ENCODE measurements at regions not wholly inside any gene's neighbourhood (a gene's known extent, or its start where the extent isn't known, plus 50 kb on each side); places are given as distances from the start of the nearest gene placed in this dataset.
"Not testable (repeated sequence)": the region's sequence is repeated elsewhere in the genome, so short reads cannot be mapped to it uniquely, and the experiment has no call there.

DNA sequence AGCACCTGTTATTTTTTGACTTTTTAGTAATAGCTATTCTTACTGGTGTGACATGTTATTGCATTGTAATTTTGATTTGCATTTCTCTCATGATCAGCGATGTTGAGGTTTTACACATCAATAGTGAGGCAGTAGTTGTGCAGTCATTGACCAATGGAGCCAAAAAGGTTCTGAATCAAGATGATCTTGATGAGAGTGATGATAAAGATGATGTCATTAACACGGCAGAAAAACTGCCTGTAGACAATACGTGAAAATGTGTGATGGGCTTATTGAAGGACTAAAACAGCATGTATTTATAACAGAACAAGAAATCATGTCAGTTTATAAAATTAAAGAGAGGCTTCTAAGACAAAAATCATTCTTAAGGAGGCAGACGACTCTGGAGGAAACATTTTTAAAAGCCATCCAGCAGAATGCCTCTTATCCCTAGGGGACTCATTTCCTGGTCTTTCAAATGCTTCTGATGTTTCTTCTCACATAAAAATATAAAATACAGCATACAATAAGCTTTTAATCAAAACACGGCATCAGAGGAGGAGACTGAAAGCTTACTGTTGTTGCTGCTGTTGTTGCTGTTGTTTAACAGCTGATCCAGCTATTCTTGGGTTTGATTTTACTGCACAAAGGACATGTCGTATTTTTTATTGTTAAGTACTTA, 400.3 kb downstream of the LTN1 start:
- DNase-seq (ENCODE audit: low read depth) = no peak
- no peak overlapping the region for H3K4me3 ChIP-seq (ENCODE audit: low read depth, low read length)
- TF ChIP-seq CTCF (IDR thresholded peaks at IDR 0.05; ENCODE audit: low read depth, low read length) = no peak

DNA sequence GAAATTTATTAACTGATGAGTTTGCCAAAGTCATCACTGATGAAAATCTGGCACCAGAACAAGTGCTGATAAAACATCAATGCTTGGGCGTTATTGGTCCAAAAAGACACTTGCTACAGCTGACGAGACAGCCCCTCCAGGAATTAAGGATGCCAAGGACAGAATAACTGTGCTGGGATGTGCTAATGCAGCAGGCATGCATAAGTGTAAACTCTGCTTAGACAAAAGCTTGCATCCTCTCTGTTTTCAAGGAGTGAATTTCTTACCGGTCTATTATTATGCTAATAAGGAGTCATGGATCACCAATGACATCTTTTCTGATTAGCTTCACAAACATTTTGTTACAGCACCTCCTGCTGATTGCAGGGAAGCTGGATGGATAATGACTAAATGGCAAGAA, 402.0 kb downstream of the LTN1 start:
- DNase-seq (ENCODE audit: low read depth) = no peak
- H3K4me3 ChIP-seq (ENCODE audit: low read depth, low read length) = no peak overlapping the region
- TF ChIP-seq CTCF (IDR thresholded peaks at IDR 0.05; ENCODE audit: low read depth, low read length) = no peak
- no peak for TF ChIP-seq POLR2A (IDR thresholded peaks at IDR 0.05; ENCODE audit: extremely low read depth, insufficient read length)
- no peak for TF ChIP-seq MYC (IDR thresholded peaks at IDR 0.05; ENCODE audit: low read depth, low read length)
- no peak for TF ChIP-seq MAX (IDR thresholded peaks at IDR 0.05; ENCODE audit: low read depth, low read length)

DNA sequence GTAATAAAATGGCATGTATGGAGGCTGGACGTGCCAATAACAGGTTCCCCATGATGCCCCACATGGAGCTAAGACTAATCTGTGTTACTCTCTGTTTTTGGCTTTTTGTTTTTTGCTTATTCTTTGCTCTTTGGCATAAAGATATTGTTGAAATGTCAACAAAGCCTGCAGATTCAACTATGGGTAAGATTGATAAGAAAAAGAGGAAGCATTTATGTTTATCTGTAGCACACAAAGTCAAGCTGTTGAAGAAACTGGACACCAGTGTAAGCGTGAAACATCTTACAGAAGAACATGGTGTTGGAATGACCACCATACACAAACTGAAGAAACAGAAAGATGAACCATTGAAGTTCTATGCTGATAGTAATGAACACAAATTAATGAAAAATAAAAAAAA, 402.7 kb downstream of the LTN1 start:
- no peak overlapping the region for H3K4me3 ChIP-seq (ENCODE audit: low read depth, low read length)
- TF ChIP-seq POLR2A (IDR thresholded peaks at IDR 0.05; ENCODE audit: extremely low read depth, insufficient read length) = no peak
- TF ChIP-seq MAX (IDR thresholded peaks at IDR 0.05; ENCODE audit: low read depth, low read length) = no peak
- TF ChIP-seq CTCF (IDR thresholded peaks at IDR 0.05; ENCODE audit: low read depth, low read length) = no peak
- no peak for TF ChIP-seq MYC (IDR thresholded peaks at IDR 0.05; ENCODE audit: low read depth, low read length)
- DNase-seq (ENCODE audit: low read depth) = no peak

GRCh38 chr21:28588997-28589396, 403.7 kb downstream of the LTN1 start:
- DNase-seq (ENCODE audit: low read depth) = no peak
- TF ChIP-seq MAX (IDR thresholded peaks at IDR 0.05; ENCODE audit: low read depth, low read length) (no peak), POLR2A (IDR thresholded peaks at IDR 0.05; ENCODE audit: extremely low read depth, insufficient read length) (no peak), CTCF (IDR thresholded peaks at IDR 0.05; ENCODE audit: low read depth, low read length) (no peak), MYC (IDR thresholded peaks at IDR 0.05; ENCODE audit: low read depth, low read length) (no peak)
- no peak overlapping the region for H3K4me3 ChIP-seq (ENCODE audit: low read depth, low read length)

DNA sequence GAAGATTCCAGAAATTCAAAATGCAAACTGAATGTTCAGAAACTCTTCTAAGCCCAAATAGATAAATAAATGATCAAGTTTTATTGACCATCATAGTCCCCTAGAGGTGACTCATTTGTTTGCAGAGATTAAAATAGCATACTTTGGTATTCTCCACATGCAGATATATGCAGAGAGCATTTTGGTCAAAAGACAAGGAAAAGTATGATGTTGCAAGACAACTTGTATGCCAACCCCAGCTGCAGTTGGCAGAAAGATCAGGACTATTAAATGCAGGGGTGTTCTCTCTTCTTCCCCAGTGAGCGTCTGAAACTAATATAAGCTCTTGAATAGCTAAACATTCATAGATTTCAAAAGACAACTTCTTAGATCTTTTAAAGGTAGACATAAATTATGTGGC, 404.9 kb downstream of the LTN1 start:
- no peak overlapping the region for H3K4me3 ChIP-seq (ENCODE audit: low read depth, low read length)
- DNase-seq (ENCODE audit: low read depth) = no peak
- TF ChIP-seq MYC (IDR thresholded peaks at IDR 0.05; ENCODE audit: low read depth, low read length) = no peak

DNA sequence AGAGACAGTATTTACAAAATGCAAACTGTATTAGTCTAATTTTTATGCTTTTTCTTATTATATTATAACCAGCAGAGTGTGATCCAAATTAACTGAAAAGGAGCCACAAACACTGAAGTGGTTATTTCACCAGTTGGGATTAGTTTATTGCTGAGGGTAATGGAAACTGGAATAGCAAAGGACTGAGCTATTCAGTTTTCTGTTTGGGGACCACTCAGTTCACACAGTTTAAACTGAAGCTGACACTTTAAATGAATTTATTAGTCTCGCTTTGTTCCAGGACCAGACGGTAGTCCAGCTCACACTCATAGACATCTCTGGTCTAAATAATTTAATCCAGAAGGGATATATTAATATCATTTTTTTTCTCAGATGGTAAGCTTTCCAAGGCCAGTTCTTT, 410.7 kb downstream of the LTN1 start:
- no peak overlapping the region for H3K4me3 ChIP-seq (ENCODE audit: low read depth, low read length)
- TF ChIP-seq MAX (IDR thresholded peaks at IDR 0.05; ENCODE audit: low read depth, low read length) (no peak), CTCF (IDR thresholded peaks at IDR 0.05; ENCODE audit: low read depth, low read length) (no peak), POLR2A (IDR thresholded peaks at IDR 0.05; ENCODE audit: extremely low read depth, insufficient read length) (no peak), MYC (IDR thresholded peaks at IDR 0.05; ENCODE audit: low read depth, low read length) (no peak)
- no peak for DNase-seq (ENCODE audit: low read depth)

DNA sequence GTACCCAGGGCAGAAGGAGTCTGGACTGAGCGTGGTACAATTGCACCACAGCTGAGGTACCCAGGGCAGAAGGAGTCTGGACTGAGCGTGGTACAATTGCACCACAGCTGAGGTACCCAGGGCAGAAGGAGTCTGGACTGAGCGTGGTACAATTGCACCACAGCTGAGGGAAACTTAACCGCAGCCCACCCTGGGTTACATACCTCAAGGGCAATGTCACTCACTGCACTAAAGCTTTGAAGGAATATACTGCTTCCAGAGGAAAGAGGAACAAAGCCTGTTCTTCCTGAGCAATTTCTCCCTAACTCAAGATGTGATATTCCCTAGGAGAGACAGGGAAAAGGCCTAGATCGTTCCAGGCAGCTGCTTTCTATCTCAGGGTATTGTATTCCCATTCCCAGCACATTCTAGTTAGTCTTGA, 411.4 kb downstream of the LTN1 start:
- peak; percentile 41 for DNase-seq (ENCODE audit: low read depth)
- not testable (repeated sequence) for H3K4me3 ChIP-seq (ENCODE audit: low read depth, low read length)

Measured in NB4 (cell line).